ENCODE measurements at regions not wholly inside any gene's neighbourhood (a gene's known extent, or its start where the extent isn't known, plus 50 kb on each side); places are given as distances from the start of the nearest gene placed in this dataset.

DNA sequence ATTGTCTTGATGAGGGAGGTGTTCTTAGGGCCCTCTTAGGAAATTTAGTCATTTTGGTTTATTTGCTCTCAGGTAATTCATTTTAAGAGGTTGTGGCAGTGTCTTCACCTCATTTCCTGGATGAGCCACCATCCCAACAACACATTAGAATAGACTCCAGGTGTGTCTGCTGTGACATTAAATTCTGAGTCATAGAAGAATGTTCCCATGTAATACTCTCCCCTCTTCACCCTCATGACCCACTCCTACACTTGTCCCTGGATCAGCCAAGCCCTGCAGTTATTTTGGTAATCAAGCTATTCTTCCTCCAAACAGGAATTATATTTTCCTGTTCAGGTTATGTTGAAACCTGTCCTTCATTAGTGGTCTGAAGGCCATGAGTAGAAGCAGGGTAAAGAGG, 944.1 kb downstream of the SORCS3 start:
- TF ChIP-seq, protein P1, sequence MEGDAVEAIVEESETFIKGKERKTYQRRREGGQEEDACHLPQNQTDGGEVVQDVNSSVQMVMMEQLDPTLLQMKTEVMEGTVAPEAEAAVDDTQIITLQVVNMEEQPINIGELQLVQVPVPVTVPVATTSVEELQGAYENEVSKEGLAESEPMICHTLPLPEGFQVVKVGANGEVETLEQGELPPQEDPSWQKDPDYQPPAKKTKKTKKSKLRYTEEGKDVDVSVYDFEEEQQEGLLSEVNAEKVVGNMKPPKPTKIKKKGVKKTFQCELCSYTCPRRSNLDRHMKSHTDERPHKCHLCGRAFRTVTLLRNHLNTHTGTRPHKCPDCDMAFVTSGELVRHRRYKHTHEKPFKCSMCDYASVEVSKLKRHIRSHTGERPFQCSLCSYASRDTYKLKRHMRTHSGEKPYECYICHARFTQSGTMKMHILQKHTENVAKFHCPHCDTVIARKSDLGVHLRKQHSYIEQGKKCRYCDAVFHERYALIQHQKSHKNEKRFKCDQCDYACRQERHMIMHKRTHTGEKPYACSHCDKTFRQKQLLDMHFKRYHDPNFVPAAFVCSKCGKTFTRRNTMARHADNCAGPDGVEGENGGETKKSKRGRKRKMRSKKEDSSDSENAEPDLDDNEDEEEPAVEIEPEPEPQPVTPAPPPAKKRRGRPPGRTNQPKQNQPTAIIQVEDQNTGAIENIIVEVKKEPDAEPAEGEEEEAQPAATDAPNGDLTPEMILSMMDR (IDR thresholded peaks at IDR 0.05), result no peak
- TF ChIP-seq EP300 (IDR thresholded peaks at IDR 0.05; ENCODE audit: low read depth) (no peak), POLR2A (IDR thresholded peaks at IDR 0.05) (no peak)
